Thyroid gland (tissue), 4 donors: ENCODE measurements at regions not wholly inside any gene's neighbourhood (a gene's known extent, or its start where the extent isn't known, plus 50 kb on each side); places are given as distances from the start of the nearest gene placed in this dataset.

Source experiments
- DNase-seq, 2 donors: peaks; one replicate each; pipeline ENCODE4 v3.0.0-alpha.2; 2019
- H3K27ac ChIP-seq, 3 donors: fragments of 200-600 bp; sonication (generic); 1 replicate in 2 of 3; 2 replicates in 1 of 3; pipeline ENCODE4 v1.5.1; 2016 to 2019; ENCODE audit warnings: mild to moderate bottlenecking in 1 of 3, moderate library complexity in 1 of 3
- H3K27me3 ChIP-seq: fragments of 200-600 bp; sonication (generic); one replicate; pipeline ENCODE4 v1.5.1; 2019
- H3K36me3 ChIP-seq, 2 donors: fragments of 200-600 bp; sonication (generic); one replicate each; pipeline ENCODE4 v1.5.1; 2016 to 2019
- H3K4me1 ChIP-seq, 2 donors: fragments of 200-600 bp; sonication (generic); one replicate each; pipeline ENCODE4 v1.5.1; 2017 to 2019
- H3K4me3 ChIP-seq, 3 donors: fragments of 200-600 bp; sonication (generic); replicated peaks in 1 of 3; 1 replicate in 2 of 3; 2 replicates in 1 of 3; pipeline ENCODE4 v1.5.1; 2016; ENCODE audit warnings: mild to moderate bottlenecking in 1 of 3
- H3K9me3 ChIP-seq: fragments of 200-600 bp; sonication (generic); one replicate; pipeline ENCODE4 v1.5.1; 2017
- POLR2A ChIP-seq, 2 donors: fragments of 450-650 bp; IDR thresholded peaks; one replicate each; pipeline ENCODE4 v1.6.1; 2017; ENCODE audit warnings: antibody characterized with exemption in 2 of 2, mild to moderate bottlenecking in 2 of 2, moderate library complexity in 1 of 2
- WGBS, 2 donors: methylation state at CpG; one replicate each; pipeline ENCODE4 v1.1.5; 2017; 5-methylcytosine and 5-hydroxymethylcytosine counted together
- intact Hi-C: fragments of 100-400 bp; cut with DNase I; formaldehyde crosslinking; loops from one replicate; pipeline ENCODE4 v1.15.1; 2023
- TF ChIP-seq, protein P1 (sequence below), 6 experiments: fragments of 200-600 bp in 3 of 6; fragments of 450-650 bp in 3 of 6; sonication (generic) in 3 of 6; IDR thresholded peaks; one replicate each; pipeline ENCODE4 v1.5.1; 2016 to 2019; ENCODE audit warnings: antibody characterized with exemption in 6 of 6, mild to moderate bottlenecking in 2 of 6, inconsistent platforms in 1 of 6, moderate library complexity in 1 of 6

DNA sequence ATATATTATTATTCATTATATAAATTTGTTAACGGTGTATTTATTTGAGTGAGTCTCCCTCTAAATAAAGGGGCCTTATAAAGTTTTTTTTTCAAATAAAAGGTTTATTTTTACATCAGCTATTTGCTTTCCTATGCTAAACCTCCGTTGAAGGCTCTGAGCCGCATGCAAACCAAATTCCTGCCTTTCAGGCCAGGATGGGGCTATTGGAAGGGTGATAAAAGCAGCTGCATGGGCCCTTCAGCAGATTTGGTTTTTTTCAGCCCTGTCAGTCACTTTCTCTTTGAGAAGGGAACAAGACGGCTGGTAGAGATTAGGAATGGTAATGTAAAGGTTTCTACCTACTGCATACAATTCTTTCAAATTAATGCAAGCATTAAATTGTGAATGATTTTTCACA, 244.2 kb downstream of the WNT5A start:
- WGBS, 2 donors: 76 to 85% methylated on average over 4 of the region's 4 CpGs
- H3K4me3 ChIP-seq: no peak overlapping the region
- no peaks in the 10 kb centered on the region for H3K36me3 ChIP-seq
- no peak for DNase-seq
- H3K27ac ChIP-seq: no peak overlapping the region
- no peak for TF ChIP-seq POLR2A (IDR thresholded peaks at IDR 0.05)
- TF ChIP-seq, protein P1, sequence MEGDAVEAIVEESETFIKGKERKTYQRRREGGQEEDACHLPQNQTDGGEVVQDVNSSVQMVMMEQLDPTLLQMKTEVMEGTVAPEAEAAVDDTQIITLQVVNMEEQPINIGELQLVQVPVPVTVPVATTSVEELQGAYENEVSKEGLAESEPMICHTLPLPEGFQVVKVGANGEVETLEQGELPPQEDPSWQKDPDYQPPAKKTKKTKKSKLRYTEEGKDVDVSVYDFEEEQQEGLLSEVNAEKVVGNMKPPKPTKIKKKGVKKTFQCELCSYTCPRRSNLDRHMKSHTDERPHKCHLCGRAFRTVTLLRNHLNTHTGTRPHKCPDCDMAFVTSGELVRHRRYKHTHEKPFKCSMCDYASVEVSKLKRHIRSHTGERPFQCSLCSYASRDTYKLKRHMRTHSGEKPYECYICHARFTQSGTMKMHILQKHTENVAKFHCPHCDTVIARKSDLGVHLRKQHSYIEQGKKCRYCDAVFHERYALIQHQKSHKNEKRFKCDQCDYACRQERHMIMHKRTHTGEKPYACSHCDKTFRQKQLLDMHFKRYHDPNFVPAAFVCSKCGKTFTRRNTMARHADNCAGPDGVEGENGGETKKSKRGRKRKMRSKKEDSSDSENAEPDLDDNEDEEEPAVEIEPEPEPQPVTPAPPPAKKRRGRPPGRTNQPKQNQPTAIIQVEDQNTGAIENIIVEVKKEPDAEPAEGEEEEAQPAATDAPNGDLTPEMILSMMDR (IDR thresholded peaks at IDR 0.05): no peak
- intact Hi-C loops: no loop called here
- H3K27me3 ChIP-seq: no peaks in the 10 kb centered on the region
- no peaks in the 10 kb centered on the region for H3K9me3 ChIP-seq
- no peaks in the 10 kb centered on the region for H3K4me1 ChIP-seq

DNA sequence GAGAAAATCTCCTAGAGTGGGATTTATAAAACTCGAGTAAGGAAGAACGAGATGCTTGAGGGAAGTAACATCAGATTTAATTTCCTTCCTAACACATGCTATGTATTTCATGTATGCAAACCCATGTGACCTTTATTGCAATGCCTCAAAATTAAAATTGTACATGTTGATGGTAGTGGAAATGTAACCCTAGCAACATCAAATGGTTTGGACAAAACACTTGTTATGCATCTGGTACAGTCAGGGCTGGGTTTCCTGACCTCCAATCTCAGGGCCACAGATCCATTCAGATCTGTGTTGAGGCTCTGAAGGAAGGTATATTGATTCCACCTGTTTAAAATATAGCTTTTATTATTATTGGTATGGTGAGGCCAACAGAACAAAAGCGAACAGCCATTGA, 246.0 kb downstream of the WNT5A start:
- Histone ChIP-seq H3K27ac (no peak overlapping the region), H3K36me3 (no peaks in the 10 kb centered on the region), H3K27me3 (no peaks in the 10 kb centered on the region), H3K4me1 (no peaks in the 10 kb centered on the region), H3K4me3 (no peak overlapping the region), H3K9me3 (no peaks in the 10 kb centered on the region)
- intact Hi-C loops: no loop called here
- DNase-seq: no peak
- TF ChIP-seq, protein P1 (IDR thresholded peaks at IDR 0.05): no peak
- no peak for TF ChIP-seq POLR2A (IDR thresholded peaks at IDR 0.05)
- WGBS, 2 donors: 91 to 96% methylated on average over 3 of the region's 3 CpGs

DNA sequence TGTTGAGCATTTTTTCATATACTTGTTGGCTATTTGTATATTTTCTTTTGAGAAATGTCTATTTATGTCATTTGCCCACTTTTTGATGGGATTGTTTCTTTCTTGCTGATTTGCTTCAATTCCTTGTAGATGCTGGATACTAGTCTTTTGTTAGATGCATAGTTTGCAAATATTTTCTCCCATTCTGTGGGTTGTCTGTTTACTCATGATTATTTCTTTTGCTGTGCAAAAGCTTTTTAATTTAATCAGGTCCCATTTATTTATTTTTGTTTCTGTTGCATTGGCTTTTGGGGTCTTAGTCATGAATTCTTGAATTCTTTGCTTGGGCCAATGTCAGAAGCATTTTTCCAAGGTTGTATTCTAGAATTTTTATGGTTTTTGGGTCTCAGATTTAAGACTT, 251.7 kb downstream of the WNT5A start:
- no peaks in the 10 kb centered on the region for H3K4me1 ChIP-seq
- DNase-seq: no peak
- H3K9me3 ChIP-seq: no peaks in the 10 kb centered on the region
- no peaks in the 10 kb centered on the region for H3K27me3 ChIP-seq
- intact Hi-C loops: no loop called here
- H3K27ac ChIP-seq: no peak overlapping the region
- H3K36me3 ChIP-seq: no peaks in the 10 kb centered on the region
- TF ChIP-seq, protein P1 (IDR thresholded peaks at IDR 0.05): no peak
- H3K4me3 ChIP-seq: no peak overlapping the region

DNA sequence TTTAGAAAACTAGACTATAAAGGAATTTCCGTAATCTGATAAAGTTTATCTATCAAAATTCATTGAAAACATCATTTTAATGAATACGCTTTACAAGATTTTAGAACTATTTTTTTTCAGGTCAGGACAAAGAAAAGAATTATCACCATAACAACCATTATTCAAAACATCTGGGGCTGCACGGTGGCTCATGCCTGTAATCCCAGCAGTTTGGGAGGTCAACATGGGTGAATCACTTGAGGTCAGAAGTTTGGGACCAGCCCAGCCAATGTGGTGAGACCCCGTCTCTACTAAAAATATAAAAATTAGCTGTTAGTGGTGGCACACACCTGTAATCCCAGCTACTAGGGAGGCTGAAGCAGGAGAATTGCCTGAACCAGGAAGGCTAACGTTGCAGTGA, 260.4 kb downstream of the WNT5A start:
- Histone ChIP-seq H3K27ac (no peak overlapping the region), H3K9me3 (no peaks in the 10 kb centered on the region), H3K4me1 (no peaks in the 10 kb centered on the region), H3K4me3 (no peak overlapping the region), H3K27me3 (no peaks in the 10 kb centered on the region), H3K36me3 (no peaks in the 10 kb centered on the region)
- WGBS, 2 donors: 88 to 90% methylated on average over 5 of the region's 5 CpGs
- TF ChIP-seq POLR2A (IDR thresholded peaks at IDR 0.05): no peak
- intact Hi-C loops: no loop called here
- no peak for DNase-seq

DNA sequence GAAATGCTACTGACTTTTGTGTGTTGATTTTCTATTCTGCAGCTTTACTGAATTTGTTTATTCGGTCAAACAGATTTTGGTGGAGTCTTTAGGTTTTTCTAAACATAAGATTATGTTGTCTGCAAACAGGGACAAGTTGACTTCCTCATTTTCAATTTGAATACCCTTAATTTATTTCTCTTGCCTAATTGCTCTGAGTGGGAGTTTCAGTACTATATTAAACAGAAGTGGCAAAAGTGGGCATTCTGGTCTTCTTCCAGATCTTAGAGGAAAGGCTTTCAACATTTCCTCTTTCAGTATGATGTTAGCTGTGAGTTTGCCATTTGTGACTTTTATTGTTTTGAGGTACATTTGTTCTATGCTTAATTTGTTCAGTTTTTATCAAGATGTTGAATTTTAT, 268.5 kb downstream of the WNT5A start:
- Histone ChIP-seq H3K9me3 (no peaks in the 10 kb centered on the region), H3K4me3 (no peak overlapping the region), H3K4me1 (no peaks in the 10 kb centered on the region), H3K27ac (no peak overlapping the region), H3K36me3 (no peaks in the 10 kb centered on the region), H3K27me3 (no peaks in the 10 kb centered on the region)
- DNase-seq: no peak
- 0 to 51% methylated on average over 1 of the region's 1 CpG for WGBS, 2 donors
- intact Hi-C loops: no loop called here
- TF ChIP-seq POLR2A (IDR thresholded peaks at IDR 0.05): no peak
- TF ChIP-seq, protein P1 (IDR thresholded peaks at IDR 0.05): no peak

DNA sequence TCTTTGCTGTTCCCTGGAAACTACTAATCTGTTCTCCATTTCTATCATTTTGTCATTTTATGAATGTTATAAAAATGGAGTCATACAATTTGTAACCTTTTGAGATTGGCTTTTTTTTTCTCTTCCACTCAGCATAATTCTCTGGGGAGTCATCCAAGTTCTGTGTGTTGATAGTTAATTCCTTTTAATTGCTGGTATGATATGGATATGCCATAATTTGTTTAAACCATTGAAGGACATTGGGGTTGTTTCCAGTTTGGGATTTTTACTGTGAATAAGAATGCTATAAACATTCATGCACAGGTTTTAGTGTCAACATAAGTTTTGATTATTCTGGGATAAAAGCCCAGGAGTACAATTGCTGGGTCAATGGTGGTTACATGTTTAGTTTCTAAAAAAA, 279.4 kb downstream of the WNT5A start:
- Histone ChIP-seq H3K4me3 (no peak overlapping the region), H3K36me3 (no peaks in the 10 kb centered on the region), H3K27me3 (no peaks in the 10 kb centered on the region), H3K27ac (no peak overlapping the region), H3K9me3 (no peaks in the 10 kb centered on the region), H3K4me1 (no peaks in the 10 kb centered on the region)
- TF ChIP-seq, protein P1 (IDR thresholded peaks at IDR 0.05): no peak
- no peak for TF ChIP-seq POLR2A (IDR thresholded peaks at IDR 0.05)
- no peak for DNase-seq
- intact Hi-C loops: no loop called here
